Epithelial cell of esophagus (primary cell): ENCODE measurements at regions not wholly inside any gene's neighbourhood (a gene's known extent, or its start where the extent isn't known, plus 50 kb on each side); places are given as distances from the start of the nearest gene placed in this dataset.

Source experiments
- DNase-seq: peaks from one replicate; pipeline ENCODE4 v3.0.0; 2010; ENCODE audit warnings: low read depth
- H3K4me3 ChIP-seq: 2 replicates; pipeline ENCODE4 v1.5.1; 2011; ENCODE audit warnings: mild to moderate bottlenecking, low read length, control low read depth
- TF ChIP-seq, protein P1 (sequence below): IDR thresholded peaks from 2 replicates; pipeline ENCODE4 v1.5.1; 2011; ENCODE audit warnings: low read depth, mild to moderate bottlenecking, low read length, control low read depth, inconsistent platforms; ENCODE audit not compliant: insufficient read depth; ENCODE audit errors: missing control alignments

DNA sequence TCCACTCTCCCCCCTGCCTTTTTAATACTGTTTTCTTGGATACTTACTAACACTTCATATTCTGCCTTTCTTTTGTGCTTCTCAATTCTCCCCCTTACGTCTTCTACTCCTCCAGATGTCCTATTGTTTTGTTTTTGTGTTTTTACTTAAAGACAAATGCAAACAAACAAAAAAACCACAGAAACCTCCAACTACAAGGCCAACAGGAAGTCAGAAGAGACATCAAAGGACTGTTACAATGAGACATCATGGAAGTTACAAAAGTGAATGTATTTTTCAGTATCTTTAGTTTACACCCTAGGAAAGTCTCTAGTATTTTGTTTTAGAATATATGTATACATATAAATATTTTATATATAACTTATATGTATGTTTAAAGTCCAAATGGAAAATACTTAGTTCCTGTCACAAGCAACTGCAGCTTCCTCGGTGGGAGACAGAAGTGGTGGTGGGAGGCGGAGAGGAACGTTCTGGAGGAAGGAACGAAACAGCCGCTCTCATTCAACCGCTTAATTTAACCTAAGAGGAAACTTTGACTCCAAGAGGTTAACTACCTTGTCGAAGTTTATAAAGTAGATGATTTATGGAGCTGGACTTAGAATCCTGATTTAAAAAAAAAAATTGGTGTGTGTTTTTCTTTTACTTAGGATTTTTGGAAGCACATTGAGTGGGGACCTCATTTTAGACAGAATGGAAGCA lies 168.9 kb upstream of the PDE10A start:
- DNase-seq = no peak
- H3K4me3 ChIP-seq = no peak overlapping the region
- TF ChIP-seq, protein P1, sequence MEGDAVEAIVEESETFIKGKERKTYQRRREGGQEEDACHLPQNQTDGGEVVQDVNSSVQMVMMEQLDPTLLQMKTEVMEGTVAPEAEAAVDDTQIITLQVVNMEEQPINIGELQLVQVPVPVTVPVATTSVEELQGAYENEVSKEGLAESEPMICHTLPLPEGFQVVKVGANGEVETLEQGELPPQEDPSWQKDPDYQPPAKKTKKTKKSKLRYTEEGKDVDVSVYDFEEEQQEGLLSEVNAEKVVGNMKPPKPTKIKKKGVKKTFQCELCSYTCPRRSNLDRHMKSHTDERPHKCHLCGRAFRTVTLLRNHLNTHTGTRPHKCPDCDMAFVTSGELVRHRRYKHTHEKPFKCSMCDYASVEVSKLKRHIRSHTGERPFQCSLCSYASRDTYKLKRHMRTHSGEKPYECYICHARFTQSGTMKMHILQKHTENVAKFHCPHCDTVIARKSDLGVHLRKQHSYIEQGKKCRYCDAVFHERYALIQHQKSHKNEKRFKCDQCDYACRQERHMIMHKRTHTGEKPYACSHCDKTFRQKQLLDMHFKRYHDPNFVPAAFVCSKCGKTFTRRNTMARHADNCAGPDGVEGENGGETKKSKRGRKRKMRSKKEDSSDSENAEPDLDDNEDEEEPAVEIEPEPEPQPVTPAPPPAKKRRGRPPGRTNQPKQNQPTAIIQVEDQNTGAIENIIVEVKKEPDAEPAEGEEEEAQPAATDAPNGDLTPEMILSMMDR = no peak

DNA sequence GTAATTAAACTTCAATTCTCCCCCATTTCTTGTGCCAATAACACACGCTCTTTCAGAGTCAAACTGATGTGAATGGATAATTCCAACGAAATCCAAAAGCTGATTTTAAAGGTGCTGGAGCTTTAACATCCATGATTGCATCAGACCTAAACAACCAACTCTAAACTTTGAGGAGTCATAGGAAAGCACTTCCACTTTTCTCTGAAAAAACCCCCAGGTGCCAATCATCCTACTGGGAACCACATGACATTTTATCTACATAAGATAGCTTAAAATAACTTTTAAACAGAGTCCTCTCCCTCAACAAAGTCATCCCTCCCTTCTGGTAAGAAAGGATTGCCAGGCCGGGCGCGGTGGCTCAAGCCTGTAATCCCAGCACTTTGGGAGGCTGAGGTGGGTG lies 167.7 kb upstream of the PDE10A start:
- H3K4me3 ChIP-seq = no peak overlapping the region
- DNase-seq = no peak
- TF ChIP-seq, protein P1 = no peak

DNA sequence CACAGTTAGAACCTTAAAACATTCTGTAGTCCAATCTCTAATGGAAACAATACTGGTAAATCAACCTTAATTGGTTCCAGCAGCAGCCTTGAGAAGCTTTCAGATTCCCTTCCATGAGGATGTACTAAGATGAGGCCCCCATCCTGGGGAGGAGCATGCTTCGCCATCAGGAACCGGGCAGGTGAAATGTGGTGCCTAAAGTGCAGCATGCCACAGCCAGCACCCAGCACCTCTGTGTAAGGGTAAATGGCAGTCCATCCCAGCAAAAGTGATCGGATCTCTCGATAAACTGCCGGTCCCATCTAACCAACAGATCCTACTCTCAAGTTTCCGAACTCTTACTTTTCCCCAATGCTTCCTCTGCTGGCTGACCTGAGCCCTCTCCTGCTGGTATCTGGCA lies 166.3 kb upstream of the PDE10A start:
- no peak overlapping the region for H3K4me3 ChIP-seq
- TF ChIP-seq, protein P1 = no peak
- no peak for DNase-seq

DNA sequence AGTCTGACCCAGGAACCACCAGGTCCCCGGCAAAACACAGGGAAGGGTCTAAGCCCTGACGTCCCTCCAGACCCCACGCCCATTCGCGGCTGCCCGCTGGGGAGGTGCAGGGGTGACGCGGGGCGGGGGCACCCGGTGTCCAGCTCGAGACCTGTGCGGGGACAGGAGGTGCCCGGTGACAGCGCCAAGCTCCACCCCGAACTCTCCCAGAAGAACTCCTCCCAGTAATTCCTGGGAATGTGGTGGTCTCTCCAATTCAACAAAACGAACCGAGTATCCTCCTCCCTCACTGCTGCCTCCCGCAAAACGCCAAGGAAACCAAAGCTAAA lies 164.1 kb upstream of the PDE10A start:
- TF ChIP-seq, protein P1 = no peak

DNA sequence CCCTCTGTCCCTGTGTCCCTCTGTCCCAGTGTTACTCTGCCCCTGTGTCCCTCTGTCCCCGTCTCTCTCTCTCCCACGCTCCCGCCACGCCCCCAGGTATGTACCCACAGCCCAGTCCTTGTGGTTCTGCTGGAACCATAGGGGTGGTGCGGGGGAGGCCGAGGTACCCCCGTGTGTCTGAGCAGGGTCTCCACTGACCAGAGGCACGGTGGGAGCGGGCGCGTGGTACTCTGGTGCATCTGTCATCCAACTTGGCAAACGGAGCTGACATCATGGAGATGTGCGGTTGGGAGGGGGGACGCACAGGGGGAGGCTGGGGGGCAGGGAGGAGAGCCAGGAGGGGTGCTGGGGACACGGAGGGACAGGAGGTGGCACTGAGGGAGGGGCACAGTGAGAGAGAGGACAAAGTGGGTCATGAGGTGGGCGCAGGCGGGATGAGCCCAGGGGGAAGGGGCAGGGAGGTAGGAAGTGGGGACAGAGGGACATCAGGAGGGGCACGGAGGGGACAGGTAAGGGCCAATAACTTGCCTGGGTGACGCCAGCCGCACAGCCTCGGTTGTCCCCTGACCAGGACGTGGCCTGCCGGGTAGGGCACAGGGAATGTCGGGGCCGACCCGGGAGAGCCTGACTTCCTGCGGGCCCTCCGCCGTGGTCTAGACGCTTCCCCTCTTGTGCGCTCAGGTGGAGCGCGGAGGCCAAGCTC lies 163.6 kb upstream of the PDE10A start:
- no peak overlapping the region for H3K4me3 ChIP-seq
- no peak for DNase-seq

More for the DNA sequence above, 164.1 kb upstream of the PDE10A start:
- no peak for DNase-seq
- H3K4me3 ChIP-seq = no peak overlapping the region

DNA sequence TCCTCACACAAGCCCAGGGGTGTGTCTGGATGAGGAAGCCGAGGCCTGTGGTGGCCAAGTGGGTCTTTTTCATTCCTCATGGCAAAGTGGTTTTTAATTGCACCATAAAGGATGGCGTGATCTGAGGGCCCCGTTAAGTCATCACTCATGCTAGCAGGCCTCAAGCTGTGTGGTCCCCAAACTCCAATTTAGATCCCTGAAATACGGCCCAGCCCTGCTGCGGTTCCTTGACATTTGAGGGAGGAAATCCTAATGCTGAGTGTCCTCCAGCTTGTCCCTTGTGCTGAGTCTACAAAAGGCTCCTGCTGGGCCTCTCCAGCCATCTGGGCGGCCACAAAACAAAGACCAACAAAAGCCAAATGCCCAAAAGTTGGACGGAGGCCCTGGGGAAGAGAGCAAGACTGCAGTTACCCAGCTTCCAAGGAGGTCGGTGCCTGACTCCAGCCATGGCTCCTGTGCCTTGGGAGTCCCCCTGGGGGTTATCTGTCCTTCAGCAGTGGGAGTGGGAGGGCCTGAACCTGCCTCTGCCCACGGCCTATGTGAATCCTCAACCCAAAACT lies 162.3 kb upstream of the PDE10A start:
- DNase-seq = no peak
- TF ChIP-seq, protein P1 = no peak
- no peak overlapping the region for H3K4me3 ChIP-seq

More for the DNA sequence above, 163.6 kb upstream of the PDE10A start:
- TF ChIP-seq, protein P1 = no peak
